IMR-90 (cell line): ENCODE measurements at regions not wholly inside any gene's neighbourhood (a gene's known extent, or its start where the extent isn't known, plus 50 kb on each side); places are given as distances from the start of the nearest gene placed in this dataset.

Experiments used
- ATAC-seq: fragments of 200-7000 bp; cut with Tn5 transposase; 2 replicates; pipeline ENCODE4 v1.9.1; 2020; ENCODE audit warnings: low read depth, mild to moderate bottlenecking, moderate library complexity
- BruUV-seq: library from RNA; stranded (reverse); fragments of 400-500 nt; replicated peaks from 2 replicates; lab custom pipeline; 2021; lab: Mats Ljungman, UMichigan
- CTCF ChIA-PET: fragments of 300-600 bp; formaldehyde crosslinking; extraction: SDS; loops from one replicate; lab custom pipeline; 2021; ENCODE audit warnings: antibody characterized with exemption; lab: Yijun Ruan, JAX
- POLR2A ChIA-PET: fragments of 300-600 bp; sonication (Branson Sonifier 250); formaldehyde crosslinking; loops from one replicate; lab custom pipeline; 2022; ENCODE audit warnings: antibody characterized with exemption; ENCODE audit not compliant: unreplicated experiment; lab: Charles Lee
- DNase-seq: peaks from one replicate; pipeline ENCODE4 v3.0.0; 2013
- H2AFZ ChIP-seq: replicated peaks from 2 replicates; pipeline ENCODE3; 2013; ENCODE audit warnings: low read length, mild to moderate bottlenecking; ENCODE audit not compliant: poor library complexity
- H2AK5ac ChIP-seq: 2 replicates; pipeline ENCODE4 v1.6.1; 2013; ENCODE audit warnings: low read depth, low read length, inconsistent platforms
- H2AK9ac ChIP-seq: replicated peaks from 2 replicates; pipeline ENCODE3; 2013; ENCODE audit warnings: mild to moderate bottlenecking, low read depth, low read length, moderate library complexity; ENCODE audit not compliant: poor library complexity
- H2BK120ac ChIP-seq: 2 replicates; pipeline ENCODE4 v1.6.1; 2013; ENCODE audit warnings: low read depth, low read length, inconsistent platforms
- H2BK15ac ChIP-seq: 3 replicates; pipeline ENCODE4 v1.6.1; 2013; ENCODE audit warnings: low read depth, low read length, inconsistent platforms
- H2BK20ac ChIP-seq: 2 replicates; pipeline ENCODE4 v1.6.1; 2013; ENCODE audit warnings: low read depth, mild to moderate bottlenecking, inconsistent platforms, low read length, moderate library complexity
- H2BK5ac ChIP-seq: 2 replicates; pipeline ENCODE4 v1.6.1; 2013; ENCODE audit warnings: mild to moderate bottlenecking, low read depth, low read length, inconsistent platforms; ENCODE audit not compliant: poor library complexity, severe bottlenecking
- H3K14ac ChIP-seq: replicated peaks from 2 replicates; pipeline ENCODE4 v1.6.1; 2013; ENCODE audit warnings: low read depth, low read length, inconsistent platforms
- H3K18ac ChIP-seq: 2 replicates; pipeline ENCODE4 v1.6.1; 2013; ENCODE audit warnings: low read depth, low read length, control low read depth
- H3K23ac ChIP-seq: 2 replicates; pipeline ENCODE4 v1.6.1; 2013; ENCODE audit warnings: low read depth, low read length, inconsistent platforms
- H3K27ac ChIP-seq: 2 replicates; pipeline ENCODE4 v1.5.1; 2013; ENCODE audit warnings: mild to moderate bottlenecking, control low read depth, low read length; ENCODE audit not compliant: insufficient read depth
- H3K27me3 ChIP-seq: 2 replicates; pipeline ENCODE4 v1.6.1; 2013; ENCODE audit warnings: low read length; ENCODE audit not compliant: control insufficient read depth, insufficient read depth
- H3K36me3 ChIP-seq: 2 replicates; pipeline ENCODE4 v1.6.1; 2013; ENCODE audit warnings: low read length, mixed read lengths; ENCODE audit not compliant: control insufficient read depth, insufficient read depth
- H3K4ac ChIP-seq: 2 replicates; pipeline ENCODE4 v1.6.1; 2013; ENCODE audit warnings: low read depth, low read length, inconsistent platforms
- H3K4me1 ChIP-seq: 2 replicates; pipeline ENCODE4 v1.6.1; 2013; ENCODE audit warnings: low read length, mixed read lengths; ENCODE audit not compliant: control insufficient read depth, insufficient read depth
- H3K4me2 ChIP-seq: 2 replicates; pipeline ENCODE4 v1.6.1; 2013; ENCODE audit warnings: low read depth, mild to moderate bottlenecking, control low read depth, low read length, moderate library complexity
- H3K4me3 ChIP-seq: 2 replicates; pipeline ENCODE4 v1.5.1; 2013; ENCODE audit warnings: low read depth, mild to moderate bottlenecking, control low read depth, low read length, moderate library complexity; ENCODE audit not compliant: insufficient read depth
- H3K56ac ChIP-seq: 2 replicates; pipeline ENCODE4 v1.6.1; 2013; ENCODE audit warnings: low read length, inconsistent platforms; ENCODE audit not compliant: insufficient read depth; ENCODE audit errors: extremely low read depth
- H3K79me1 ChIP-seq, 2 experiments: 2 replicates each; pipeline ENCODE4 v1.6.1; 2013; ENCODE audit warnings: low read length in 2 of 2, inconsistent platforms in 1 of 2, low read depth in 1 of 2
- H3K9ac ChIP-seq: 2 replicates; pipeline ENCODE4 v1.6.1; 2013; ENCODE audit warnings: low read depth, low read length, control low read depth
- H3K9me1 ChIP-seq: 2 replicates; pipeline ENCODE4 v1.6.1; 2013; ENCODE audit warnings: low read length, inconsistent platforms; ENCODE audit not compliant: insufficient read depth
- H3K9me3 ChIP-seq: 2 replicates; pipeline ENCODE4 v1.6.1; 2013; ENCODE audit warnings: low read length; ENCODE audit not compliant: control insufficient read depth, insufficient read depth
- H4K20me1 ChIP-seq: 2 replicates; pipeline ENCODE4 v1.6.1; 2013; ENCODE audit warnings: low read length, inconsistent platforms; ENCODE audit not compliant: insufficient read depth
- H4K5ac ChIP-seq: 2 replicates; pipeline ENCODE4 v1.6.1; 2013; ENCODE audit warnings: mild to moderate bottlenecking, low read depth, low read length, control low read depth
- H4K8ac ChIP-seq, 2 experiments: 2 replicates each; pipeline ENCODE4 v1.6.1; 2013; ENCODE audit warnings: low read depth in 2 of 2, low read length in 2 of 2, control low read depth in 1 of 2, inconsistent platforms in 1 of 2
- H4K91ac ChIP-seq: 2 replicates; pipeline ENCODE4 v1.6.1; 2013; ENCODE audit warnings: low read depth, low read length, inconsistent platforms; ENCODE audit not compliant: insufficient read depth
- CEBPB ChIP-seq: IDR thresholded peaks from 2 replicates; pipeline ENCODE4 v1.6.1; 2012; ENCODE audit warnings: low read depth, low read length, improper control_type of control experiment
- CHD1 ChIP-seq: IDR thresholded peaks from 2 replicates; pipeline ENCODE4 v1.6.1; 2012; ENCODE audit warnings: low read depth, low read length, improper control_type of control experiment
- CTCF ChIP-seq: conservative IDR thresholded peaks from 2 replicates; pipeline ENCODE4 v1.5.1; 2012; ENCODE audit warnings: mild to moderate bottlenecking, low read depth, low read length, improper control_type of control experiment
- FOS ChIP-seq: fragments of 150-350 bp; IDR thresholded peaks from 2 replicates; pipeline ENCODE4 v1.6.1; 2016; ENCODE audit warnings: low read depth, low read length
- MAFK ChIP-seq: IDR thresholded peaks from 2 replicates; pipeline ENCODE4 v1.6.1; 2012; ENCODE audit warnings: low read depth, low read length, improper control_type of control experiment
- NFE2L2 ChIP-seq: fragments of 150-350 bp; IDR thresholded peaks from 2 replicates; pipeline ENCODE4 v1.6.1; 2016; ENCODE audit warnings: low read depth, mild to moderate bottlenecking, low read length
- POLR2A ChIP-seq: IDR thresholded peaks from 2 replicates; pipeline ENCODE4 v1.6.1; 2012; ENCODE audit warnings: mild to moderate bottlenecking, low read depth, low read length
- RAD21 ChIP-seq: IDR thresholded peaks from 2 replicates; pipeline ENCODE4 v1.6.1; 2012; ENCODE audit warnings: low read length, improper control_type of control experiment
- SMC3 ChIP-seq: fragments of 150-350 bp; IDR thresholded peaks from 2 replicates; pipeline ENCODE4 v1.6.1; 2016; ENCODE audit warnings: low read depth, mild to moderate bottlenecking, antibody characterized with exemption, low read length, moderate library complexity
- WGBS, 2 experiments: methylation state at CpG; one replicate each; pipeline versions ENCODE4 v1.1.5 to v1.1.7; 2013; ENCODE audit warnings: missing lambda C conversion rate in 2 of 2; ENCODE audit not compliant: insufficient read length in 1 of 2; ENCODE audit errors: extremely low coverage in 2 of 2; 5-methylcytosine and 5-hydroxymethylcytosine counted together
- dilution Hi-C: fragments of 300-500 bp; cut with HindIII; formaldehyde crosslinking; loops from one replicate; pipeline ENCODE4 v1.14.3; 2018; ENCODE audit warnings: low sequenced_read_pairs; ENCODE audit not compliant: unreplicated experiment
- in situ Hi-C: fragments of 300-500 bp; cut with MboI; formaldehyde crosslinking; loops from 3 replicates; pipeline ENCODE4 v1.14.3; 2019; ENCODE audit warnings: low sequenced_read_pairs, inconsistent platforms, mixed read lengths
- intact Hi-C: fragments of 100-400 bp; cut with micrococcal nuclease; formaldehyde crosslinking; loops from 2 replicates; pipeline ENCODE4 v1.10.0; 2022
- TF ChIP-seq, protein P1 (sequence below): fragments of 150-350 bp; IDR thresholded peaks from 2 replicates; pipeline ENCODE4 v1.6.1; 2017; ENCODE audit warnings: mild to moderate bottlenecking, antibody characterized with exemption, low read length, low read depth

GRCh38 chrY:12459965-12460364, 241.1 kb upstream of the USP9Y start:
- H2AFZ ChIP-seq: no peak overlapping the region
- no peak overlapping the region for H2BK120ac ChIP-seq
- no peaks in the 10 kb centered on the region for H3K27me3 ChIP-seq
- no peaks in the 10 kb centered on the region for H3K4me1 ChIP-seq
- DNase-seq (no peak), ATAC-seq (no peak)
- no peak overlapping the region for H3K18ac ChIP-seq
- TF ChIP-seq, protein P1, sequence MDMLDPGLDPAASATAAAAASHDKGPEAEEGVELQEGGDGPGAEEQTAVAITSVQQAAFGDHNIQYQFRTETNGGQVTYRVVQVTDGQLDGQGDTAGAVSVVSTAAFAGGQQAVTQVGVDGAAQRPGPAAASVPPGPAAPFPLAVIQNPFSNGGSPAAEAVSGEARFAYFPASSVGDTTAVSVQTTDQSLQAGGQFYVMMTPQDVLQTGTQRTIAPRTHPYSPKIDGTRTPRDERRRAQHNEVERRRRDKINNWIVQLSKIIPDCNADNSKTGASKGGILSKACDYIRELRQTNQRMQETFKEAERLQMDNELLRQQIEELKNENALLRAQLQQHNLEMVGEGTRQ: no peak
- TF ChIP-seq SMC3 (no peak), CTCF (no peak), NFE2L2 (no peak), RAD21 (no peak), CEBPB (no peak), CHD1 (no peak), POLR2A (no peak), FOS (no peak), MAFK (no peak)
- H4K5ac ChIP-seq: no peak overlapping the region
- no peaks in the 10 kb centered on the region for H4K20me1 ChIP-seq
- intact Hi-C loops: no loop called here
- H4K8ac ChIP-seq: no peak overlapping the region
- WGBS, 2 experiments: no CpG with 5 or more reads among the region's 1 CpG
- H3K4me2 ChIP-seq: no peak overlapping the region
- H3K79me1 ChIP-seq: no peaks in the 10 kb centered on the region
- ChIA-PET CTCF (no interaction called here), POLR2A (no interaction called here)
- no TSS peak for BruUV-seq
- dilution Hi-C loops: no loop called here
- H3K36me3 ChIP-seq: no peaks in the 10 kb centered on the region
- in situ Hi-C loops: no loop called here
- H3K4me3 ChIP-seq: no peak overlapping the region
- no peak overlapping the region for H2BK20ac ChIP-seq
- H4K91ac ChIP-seq: no peak overlapping the region
- H2AK5ac ChIP-seq: no peak overlapping the region
- no peaks in the 10 kb centered on the region for H3K9me1 ChIP-seq
- H3K27ac ChIP-seq: no peak overlapping the region
- H3K14ac ChIP-seq: no peak overlapping the region
- H3K4ac ChIP-seq: no peak overlapping the region
- no peak overlapping the region for H3K9ac ChIP-seq
- H2BK15ac ChIP-seq: no peak overlapping the region
- no peak overlapping the region for H3K23ac ChIP-seq
- no peak overlapping the region for H2BK5ac ChIP-seq
- no peaks in the 10 kb centered on the region for H3K9me3 ChIP-seq
- no peak overlapping the region for H2AK9ac ChIP-seq
- H3K56ac ChIP-seq: no peak overlapping the region
